Suppressor macrophage treated with lipopolysaccharide for 4 hours (primary cell): ENCODE measurements at regions not wholly inside any gene's neighbourhood (a gene's known extent, or its start where the extent isn't known, plus 50 kb on each side); places are given as distances from the start of the nearest gene placed in this dataset.

ENCODE experiments used
- DNase-seq: peaks from one replicate; pipeline ENCODE4 v3.0.0-alpha.2; 2020

- no peak for DNase-seq
Measured at GRCh38 chr2:2681085-2681484, 350.0 kb upstream of the MYT1L start.

- DNase-seq: no peak
Measured at GRCh38 chr2:2674831-2675230, 343.8 kb upstream of the MYT1L start.

- no peak for DNase-seq
Measured at GRCh38 chr2:2673406-2673805, 342.3 kb upstream of the MYT1L start.

GRCh38 chr2:2672249-2672648 lies 341.2 kb upstream of the MYT1L start:
- DNase-seq: no peak

- DNase-seq: no peak
Measured at GRCh38 chr2:2671826-2672225, 340.8 kb upstream of the MYT1L start.

- no peak for DNase-seq
Measured at GRCh38 chr2:2669316-2669715, 338.2 kb upstream of the MYT1L start.

GRCh38 chr2:2668681-2669265 lies 337.7 kb upstream of the MYT1L start:
- no peak for DNase-seq

- no peak for DNase-seq
Measured at GRCh38 chr2:2667690-2668089, 336.6 kb upstream of the MYT1L start.

- no peak for DNase-seq
Measured at GRCh38 chr2:2665834-2666133, 334.7 kb upstream of the MYT1L start.

- no peak for DNase-seq
Measured at GRCh38 chr2:2664989-2665833, 334.1 kb upstream of the MYT1L start.

- no peak for DNase-seq
Measured at GRCh38 chr2:2663401-2664036, 332.4 kb upstream of the MYT1L start.

GRCh38 chr2:2662847-2663356 lies 331.8 kb upstream of the MYT1L start:
- no peak for DNase-seq

- no peak for DNase-seq
Measured at GRCh38 chr2:2662037-2662846, 331.2 kb upstream of the MYT1L start.

GRCh38 chr2:2660789-2661355 lies 329.8 kb upstream of the MYT1L start:
- DNase-seq: no peak

- DNase-seq: no peak
Measured at GRCh38 chr2:2657121-2657962, 326.3 kb upstream of the MYT1L start.

- no peak for DNase-seq
Measured at GRCh38 chr2:2656115-2657011, 325.3 kb upstream of the MYT1L start.

- DNase-seq: no peak
Measured at GRCh38 chr2:2655453-2656114, 324.5 kb upstream of the MYT1L start.

GRCh38 chr2:2653231-2653630 lies 322.2 kb upstream of the MYT1L start:
- DNase-seq: no peak

GRCh38 chr2:2650608-2651375 lies 319.7 kb upstream of the MYT1L start:
- DNase-seq: no peak
